D721Med (cell line): ENCODE measurements at regions not wholly inside any gene's neighbourhood (a gene's known extent, or its start where the extent isn't known, plus 50 kb on each side); places are given as distances from the start of the nearest gene placed in this dataset.

Experiments used
- DNase-seq: peaks from one replicate; pipeline ENCODE4 v3.0.0; 2011; ENCODE audit warnings: low spot score; ENCODE audit not compliant: insufficient read length
- FAIRE-seq: peaks from 2 replicates; lab custom pipeline; 2011; peaks lifted over from hg19 to GRCh38; lab: Jason Lieb, UNC
- CTCF ChIP-seq: IDR thresholded peaks from 2 replicates; pipeline ENCODE4 v1.5.1; 2012; ENCODE audit warnings: mild to moderate bottlenecking, control low read depth; ENCODE audit not compliant: insufficient read depth; ENCODE audit errors: missing control alignments

GRCh38 chr10:10915215-10915614 lies 102.5 kb upstream of the CELF2 start:
- TF ChIP-seq CTCF: no peak
- DNase-seq: no peak
- FAIRE-seq: no peak

- DNase-seq (no peak), FAIRE-seq (no peak)
- no peak for TF ChIP-seq CTCF
These were observed 100.6 kb upstream of the CELF2 start for GRCh38 chr10:10917031-10917430.

GRCh38 chr10:10919976-10920375 lies 97.7 kb upstream of the CELF2 start:
- FAIRE-seq: no peak
- no peak for TF ChIP-seq CTCF
- no peak for DNase-seq

GRCh38 chr10:10921826-10922461 lies 95.7 kb upstream of the CELF2 start:
- no peak for TF ChIP-seq CTCF
- no peak for DNase-seq
- FAIRE-seq: no peak

GRCh38 chr10:10923029-10923651 lies 94.5 kb upstream of the CELF2 start:
- no peak for FAIRE-seq
- TF ChIP-seq CTCF: no peak
- DNase-seq: no peak

- no peak for TF ChIP-seq CTCF
- FAIRE-seq: no peak
- DNase-seq: no peak
These were observed 92.0 kb upstream of the CELF2 start for GRCh38 chr10:10925667-10926066.

GRCh38 chr10:10927608-10928007 lies 90.1 kb upstream of the CELF2 start:
- DNase-seq (no peak), FAIRE-seq (no peak)
- no peak for TF ChIP-seq CTCF
